Activated CD8-positive, alpha-beta T cell treated with anti-CD3 and anti-CD28 coated beads for 36 hours (primary cell): ENCODE measurements at regions not wholly inside any gene's neighbourhood (a gene's known extent, or its start where the extent isn't known, plus 50 kb on each side); places are given as distances from the start of the nearest gene placed in this dataset.

ENCODE experiments used
- ATAC-seq: fragments of 200-7000 bp; cut with Tn5 transposase; one replicate; pipeline ENCODE4 v1.10.0; 2021; ENCODE audit warnings: mild to moderate bottlenecking, moderate library complexity
- CTCF ChIA-PET: fragments of 350-600 bp; sonication (Branson Sonifier 250); formaldehyde crosslinking; loops from one replicate; lab custom pipeline; 2021; ENCODE audit warnings: antibody characterized with exemption; lab: Charles Lee
- POLR2A ChIA-PET: fragments of 350-600 bp; sonication (Branson Sonifier 250); formaldehyde crosslinking; loops from one replicate; lab custom pipeline; 2021; ENCODE audit warnings: antibody characterized with exemption; lab: Charles Lee
- DNase-seq: peaks from one replicate; pipeline ENCODE4 v3.0.0-alpha.2; 2020
- H3K27ac Mint-ChIP-seq: one replicate; pipeline ENCODE4 v1.8.0; 2021; ENCODE audit warnings: mild to moderate bottlenecking, mixed read lengths
- H3K27me3 Mint-ChIP-seq: one replicate; pipeline ENCODE4 v1.8.0; 2021; ENCODE audit warnings: mixed read lengths
- H3K36me3 Mint-ChIP-seq: one replicate; pipeline ENCODE4 v1.8.0; 2021; ENCODE audit warnings: low read depth, mixed read lengths
- H3K4me1 Mint-ChIP-seq: one replicate; pipeline ENCODE4 v1.8.0; 2021; ENCODE audit warnings: low read depth, mixed read lengths
- H3K4me3 Mint-ChIP-seq: one replicate; pipeline ENCODE4 v1.8.0; 2021; ENCODE audit warnings: mild to moderate bottlenecking, moderate library complexity, mixed read lengths
- H3K9me3 Mint-ChIP-seq: one replicate; pipeline ENCODE4 v1.8.0; 2021; ENCODE audit warnings: mixed read lengths
- CTCF ChIP-seq: fragments of 200-600 bp; IDR thresholded peaks from one replicate; pipeline ENCODE4 v1.8.0; 2022; ENCODE audit warnings: antibody characterized with exemption, mild to moderate bottlenecking
- intact Hi-C: fragments of 100-400 bp; cut with micrococcal nuclease; formaldehyde crosslinking; loops from one replicate; pipeline ENCODE4 v1.10.0; 2022

- peaks cover 30% of the 10 kb centered on the region for H3K27me3 Mint-ChIP-seq
- H3K27ac Mint-ChIP-seq: no peak overlapping the region
- no peak for TF ChIP-seq CTCF
- ATAC-seq (no peak), DNase-seq (no peak)
- H3K9me3 Mint-ChIP-seq: no peaks in the 10 kb centered on the region
- CTCF ChIA-PET: no interaction called here
- intact Hi-C loops: no loop called here
- H3K4me3 Mint-ChIP-seq: no peak overlapping the region
- H3K36me3 Mint-ChIP-seq: no peaks in the 10 kb centered on the region
- H3K4me1 Mint-ChIP-seq: peaks cover 3% of the 10 kb centered on the region
- POLR2A ChIA-PET: no interaction called here
Measured at GRCh38 chr17:34485999-34486398, 93.4 kb upstream of the TMEM132E start.

GRCh38 chr17:34484193-34484733 is 95.1 kb upstream of the TMEM132E start:
- DNase-seq: no peak
- POLR2A ChIA-PET: no interaction called here
- H3K36me3 Mint-ChIP-seq: no peaks in the 10 kb centered on the region
- no peaks in the 10 kb centered on the region for H3K9me3 Mint-ChIP-seq
- TF ChIP-seq CTCF: no peak
- CTCF ChIA-PET: no interaction called here
- H3K27me3 Mint-ChIP-seq: peaks cover 26% of the 10 kb centered on the region
- no peak for ATAC-seq
- intact Hi-C loops: no loop called here
- H3K4me3 Mint-ChIP-seq: no peak overlapping the region
- peaks cover 3% of the 10 kb centered on the region for H3K4me1 Mint-ChIP-seq
- no peak overlapping the region for H3K27ac Mint-ChIP-seq

GRCh38 chr17:34482730-34483129 is 96.7 kb upstream of the TMEM132E start:
- no peak overlapping the region for H3K27ac Mint-ChIP-seq
- H3K36me3 Mint-ChIP-seq: no peaks in the 10 kb centered on the region
- H3K4me3 Mint-ChIP-seq: no peak overlapping the region
- ATAC-seq: no peak
- CTCF ChIA-PET: no interaction called here
- TF ChIP-seq CTCF: no peak
- H3K4me1 Mint-ChIP-seq: peaks cover 3% of the 10 kb centered on the region
- POLR2A ChIA-PET: no interaction called here
- no peaks in the 10 kb centered on the region for H3K9me3 Mint-ChIP-seq
- intact Hi-C loops: no loop called here
- H3K27me3 Mint-ChIP-seq: peaks cover 24% of the 10 kb centered on the region
- DNase-seq: no peak

- DNase-seq (no peak), ATAC-seq (no peak)
- Mint-ChIP-seq H3K4me3 (no peak overlapping the region), H3K27ac (no peak overlapping the region), H3K4me1 (peaks cover 3% of the 10 kb centered on the region), H3K27me3 (peaks cover 17% of the 10 kb centered on the region), H3K36me3 (no peaks in the 10 kb centered on the region), H3K9me3 (no peaks in the 10 kb centered on the region)
- TF ChIP-seq CTCF: no peak
- CTCF ChIA-PET: no interaction called here
- POLR2A ChIA-PET: no interaction called here
- intact Hi-C loops: no loop called here
Measured at GRCh38 chr17:34481779-34482178, 97.6 kb upstream of the TMEM132E start.

GRCh38 chr17:34479371-34479770 is 100.0 kb upstream of the TMEM132E start:
- TF ChIP-seq CTCF: no peak
- no peak for DNase-seq
- H3K9me3 Mint-ChIP-seq: no peaks in the 10 kb centered on the region
- ChIA-PET POLR2A (no interaction called here), CTCF (no interaction called here)
- intact Hi-C loops: no loop called here
- ATAC-seq: no peak
- H3K27ac Mint-ChIP-seq: no peak overlapping the region
- no peaks in the 10 kb centered on the region for H3K4me1 Mint-ChIP-seq
- no peak overlapping the region for H3K4me3 Mint-ChIP-seq
- peaks cover 14% of the 10 kb centered on the region for H3K27me3 Mint-ChIP-seq
- no peaks in the 10 kb centered on the region for H3K36me3 Mint-ChIP-seq
